B cell (primary cell): ENCODE measurements at regions not wholly inside any gene's neighbourhood (a gene's known extent, or its start where the extent isn't known, plus 50 kb on each side); places are given as distances from the start of the nearest gene placed in this dataset.

Experiments used
- EZH2 ChIP-seq: IDR thresholded peaks from 2 replicates; pipeline ENCODE4 v1.6.1; 2012; ENCODE audit warnings: borderline replicate concordance, low read depth, mild to moderate bottlenecking, moderate library complexity, low read length; ENCODE audit not compliant: insufficient read depth, poor library complexity, severe bottlenecking
- TF ChIP-seq, protein P1 (sequence below): fragments of 200-600 bp; IDR thresholded peaks from one replicate; pipeline ENCODE4 v1.8.0; 2022; ENCODE audit warnings: antibody characterized with exemption, mild to moderate bottlenecking

DNA sequence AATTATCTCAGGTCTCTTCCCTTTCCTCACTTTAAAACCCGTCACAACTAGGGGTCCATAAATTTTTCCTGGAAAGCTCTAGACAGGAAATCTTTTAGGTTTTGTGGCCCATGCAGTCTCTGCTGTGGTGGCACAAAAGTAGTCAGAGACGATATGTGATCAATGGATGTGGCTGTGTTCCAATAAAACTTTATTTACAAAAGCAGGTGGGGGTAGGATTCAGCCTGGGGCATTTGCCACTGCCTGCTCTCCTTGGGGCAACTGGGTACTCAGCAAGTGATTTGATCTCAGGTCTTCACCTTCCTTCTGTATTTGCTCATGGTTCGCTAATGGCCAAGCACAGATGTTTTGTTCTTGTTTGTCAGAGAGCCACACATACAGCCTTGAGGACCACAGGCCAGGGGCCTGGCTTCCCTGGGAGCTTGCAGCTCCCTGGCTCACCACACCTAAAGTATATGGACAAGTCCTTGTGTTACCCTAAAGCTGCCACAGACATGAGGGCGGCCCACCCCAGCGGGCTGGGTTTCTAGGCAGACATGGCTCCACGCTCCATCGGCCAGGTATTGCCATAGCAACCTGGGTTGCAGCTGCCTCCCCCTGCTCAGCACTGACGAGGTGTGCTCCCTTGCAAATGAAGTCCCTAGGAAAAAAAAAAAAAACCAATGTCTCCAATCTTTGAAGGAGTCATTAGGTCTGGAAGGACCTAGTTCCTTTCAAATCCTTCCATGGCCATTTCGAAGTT lies 89.7 kb upstream of the YWHAQ start:
- TF ChIP-seq, protein P1, sequence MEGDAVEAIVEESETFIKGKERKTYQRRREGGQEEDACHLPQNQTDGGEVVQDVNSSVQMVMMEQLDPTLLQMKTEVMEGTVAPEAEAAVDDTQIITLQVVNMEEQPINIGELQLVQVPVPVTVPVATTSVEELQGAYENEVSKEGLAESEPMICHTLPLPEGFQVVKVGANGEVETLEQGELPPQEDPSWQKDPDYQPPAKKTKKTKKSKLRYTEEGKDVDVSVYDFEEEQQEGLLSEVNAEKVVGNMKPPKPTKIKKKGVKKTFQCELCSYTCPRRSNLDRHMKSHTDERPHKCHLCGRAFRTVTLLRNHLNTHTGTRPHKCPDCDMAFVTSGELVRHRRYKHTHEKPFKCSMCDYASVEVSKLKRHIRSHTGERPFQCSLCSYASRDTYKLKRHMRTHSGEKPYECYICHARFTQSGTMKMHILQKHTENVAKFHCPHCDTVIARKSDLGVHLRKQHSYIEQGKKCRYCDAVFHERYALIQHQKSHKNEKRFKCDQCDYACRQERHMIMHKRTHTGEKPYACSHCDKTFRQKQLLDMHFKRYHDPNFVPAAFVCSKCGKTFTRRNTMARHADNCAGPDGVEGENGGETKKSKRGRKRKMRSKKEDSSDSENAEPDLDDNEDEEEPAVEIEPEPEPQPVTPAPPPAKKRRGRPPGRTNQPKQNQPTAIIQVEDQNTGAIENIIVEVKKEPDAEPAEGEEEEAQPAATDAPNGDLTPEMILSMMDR, result no peak
- no peak for TF ChIP-seq EZH2
